ENCODE measurements at regions not wholly inside any gene's neighbourhood (a gene's known extent, or its start where the extent isn't known, plus 50 kb on each side); places are given as distances from the start of the nearest gene placed in this dataset.
"Not testable (repeated sequence)": the region's sequence is repeated elsewhere in the genome, so short reads cannot be mapped to it uniquely, and the experiment has no call there.

GRCh38 chr12:111150360-111150759 lies 218.5 kb downstream of the PHETA1 start:
- no peak for DNase-seq

GRCh38 chr12:111149299-111149698 lies 219.6 kb downstream of the PHETA1 start:
- DNase-seq, result no peak

GRCh38 chr12:111148005-111148404 lies 220.9 kb downstream of the PHETA1 start:
- DNase-seq, result no peak

- DNase-seq, result no peak
Measured at GRCh38 chr12:111143271-111143670, 222.9 kb upstream of the MYL2 start.

GRCh38 chr12:111141205-111141604 lies 220.8 kb upstream of the MYL2 start:
- DNase-seq, result no peak

GRCh38 chr12:111138016-111138415 lies 217.6 kb upstream of the MYL2 start:
- no peak for DNase-seq

- DNase-seq, result no peak
Measured at GRCh38 chr12:111135293-111135832, 215.0 kb upstream of the MYL2 start.

- DNase-seq, result no peak
Measured at GRCh38 chr12:111130336-111130735, 210.0 kb upstream of the MYL2 start.

- DNase-seq, result no peak
Measured at GRCh38 chr12:111129149-111129767, 208.9 kb upstream of the MYL2 start.

GRCh38 chr12:111126331-111126730 lies 206.0 kb upstream of the MYL2 start:
- no peak for DNase-seq

- no peak for DNase-seq
Measured at GRCh38 chr12:111124183-111124582, 203.8 kb upstream of the MYL2 start.

- DNase-seq, result no peak
Measured at GRCh38 chr12:111123390-111123789, 203.0 kb upstream of the MYL2 start.

- no peak for DNase-seq
Measured at GRCh38 chr12:111122458-111122878, 202.1 kb upstream of the MYL2 start.

GRCh38 chr12:111121840-111122239 lies 201.5 kb upstream of the MYL2 start:
- DNase-seq, result no peak

GRCh38 chr12:111120578-111120977 lies 200.2 kb upstream of the MYL2 start:
- DNase-seq, result no peak

GRCh38 chr12:111117017-111117416 lies 196.6 kb upstream of the MYL2 start:
- DNase-seq, result no peak

GRCh38 chr12:111113313-111113712 lies 192.9 kb upstream of the MYL2 start:
- DNase-seq, result not testable (repeated sequence)

GRCh38 chr12:111112311-111113098 lies 192.1 kb upstream of the MYL2 start:
- DNase-seq, result no peak

GRCh38 chr12:111111681-111112080 lies 191.3 kb upstream of the MYL2 start:
- no peak for DNase-seq

GRCh38 chr12:111110556-111110955 lies 190.2 kb upstream of the MYL2 start:
- no peak for DNase-seq

- DNase-seq, result no peak
Measured at GRCh38 chr12:111108726-111109125, 188.3 kb upstream of the MYL2 start.

- DNase-seq, result no peak
Measured at GRCh38 chr12:111107392-111108178, 187.2 kb upstream of the MYL2 start.

GRCh38 chr12:111105294-111105693 lies 184.9 kb upstream of the MYL2 start:
- no peak for DNase-seq

- no peak for DNase-seq
Measured at GRCh38 chr12:111103583-111103982, 183.2 kb upstream of the MYL2 start.

All from activated CD8-positive, alpha-beta memory T cell treated with anti-CD3 and anti-CD28 coated beads, Interleukin-2, amount 50 U/mL, for 48 hours (primary cell).